Occipital lobe (tissue), 1 donor: ENCODE measurements at regions not wholly inside any gene's neighbourhood (a gene's known extent, or its start where the extent isn't known, plus 50 kb on each side); places are given as distances from the start of the nearest gene placed in this dataset.

ENCODE experiments used
- DNase-seq: peaks from one replicate; lab custom pipeline; 2025; lab: John Stamatoyannopoulos, UW

GRCh38 chr12:127546721-127547505 is 720.1 kb upstream of the TMEM132C start:
- DNase-seq, result no peak

GRCh38 chr12:127548123-127548553 is 718.8 kb upstream of the TMEM132C start:
- no peak for DNase-seq

GRCh38 chr12:127550271-127550670 is 716.7 kb upstream of the TMEM132C start:
- no peak for DNase-seq

- DNase-seq, result no peak
These were observed 714.1 kb upstream of the TMEM132C start for GRCh38 chr12:127552838-127553237.

GRCh38 chr12:127555071-127555470 is 711.9 kb upstream of the TMEM132C start:
- DNase-seq, result no peak

GRCh38 chr12:127556231-127556886 is 710.6 kb upstream of the TMEM132C start:
- no peak for DNase-seq

- no peak for DNase-seq
These were observed 708.6 kb upstream of the TMEM132C start for GRCh38 chr12:127558361-127558760.

GRCh38 chr12:127559349-127560040 is 707.5 kb upstream of the TMEM132C start:
- DNase-seq, result no peak

GRCh38 chr12:127560041-127560478 is 706.9 kb upstream of the TMEM132C start:
- no peak for DNase-seq

GRCh38 chr12:127562816-127563215 is 704.2 kb upstream of the TMEM132C start:
- DNase-seq, result no peak

GRCh38 chr12:127565241-127565640 is 701.7 kb upstream of the TMEM132C start:
- no peak for DNase-seq

GRCh38 chr12:127567531-127567930 is 699.4 kb upstream of the TMEM132C start:
- DNase-seq, result no peak

GRCh38 chr12:127570387-127570786 is 696.6 kb upstream of the TMEM132C start:
- DNase-seq, result no peak

GRCh38 chr12:127570793-127571360 is 696.1 kb upstream of the TMEM132C start:
- no peak for DNase-seq

- no peak for DNase-seq
These were observed 695.4 kb upstream of the TMEM132C start for GRCh38 chr12:127571578-127571977.

- no peak for DNase-seq
These were observed 687.5 kb upstream of the TMEM132C start for GRCh38 chr12:127579446-127579845.

GRCh38 chr12:127582074-127582473 is 684.9 kb upstream of the TMEM132C start:
- no peak for DNase-seq

GRCh38 chr12:127583041-127583440 is 683.9 kb upstream of the TMEM132C start:
- no peak for DNase-seq

GRCh38 chr12:127588249-127588648 is 678.7 kb upstream of the TMEM132C start:
- no peak for DNase-seq

GRCh38 chr12:127589541-127589940 is 677.4 kb upstream of the TMEM132C start:
- DNase-seq, result no peak

- no peak for DNase-seq
These were observed 676.1 kb upstream of the TMEM132C start for GRCh38 chr12:127590868-127591267.

- no peak for DNase-seq
These were observed 674.7 kb upstream of the TMEM132C start for GRCh38 chr12:127592245-127592644.
